Transverse colon (tissue), 4 donors: ENCODE measurements at regions not wholly inside any gene's neighbourhood (a gene's known extent, or its start where the extent isn't known, plus 50 kb on each side); places are given as distances from the start of the nearest gene placed in this dataset.

Experiments used
- DNase-seq: peaks from one replicate; pipeline ENCODE4 v3.0.0-alpha.2; 2019
- H3K27ac ChIP-seq, 4 donors: fragments of 200-600 bp; sonication (generic); 2 replicates each; pipeline ENCODE4 v1.5.1; 2016 to 2018; ENCODE audit warnings: inconsistent platforms in 4 of 4
- H3K27me3 ChIP-seq: fragments of 200-600 bp; sonication (generic); 2 replicates; pipeline ENCODE4 v1.5.1; 2017; ENCODE audit warnings: inconsistent platforms
- H3K36me3 ChIP-seq, 4 donors: fragments of 200-600 bp; sonication (generic); 2 replicates each; pipeline ENCODE4 v1.5.1; 2017 to 2019; ENCODE audit warnings: inconsistent platforms in 4 of 4
- H3K4me1 ChIP-seq, 4 donors: fragments of 200-600 bp; sonication (generic); 2 replicates each; pipeline ENCODE4 v1.5.1; 2017 to 2020; ENCODE audit warnings: inconsistent platforms in 4 of 4
- H3K4me3 ChIP-seq, 4 donors: fragments of 200-600 bp; sonication (generic); 1 replicate in 1 of 4; 2 replicates in 3 of 4; pipeline versions ENCODE4 v1.5.1 to v1.6.1; 2017 to 2019; ENCODE audit warnings: inconsistent platforms in 4 of 4
- H3K9me3 ChIP-seq, 2 donors: fragments of 200-600 bp; sonication (generic); 2 replicates each; pipeline ENCODE4 v1.5.1; 2017 to 2019; ENCODE audit warnings: inconsistent platforms in 2 of 2
- CTCF ChIP-seq, 5 experiments: fragments of 200-600 bp in 3 of 5; fragments of 450-650 bp in 2 of 5; sonication (generic) in 3 of 5; IDR thresholded peaks; 1 replicate in 2 of 5; 2 replicates in 3 of 5; pipeline ENCODE4 v1.5.1; 2016 to 2017; ENCODE audit warnings: antibody characterized with exemption in 5 of 5, inconsistent platforms in 3 of 5, mild to moderate bottlenecking in 2 of 5, moderate library complexity in 1 of 5
- EP300 ChIP-seq: sonication (generic); formaldehyde crosslinking; IDR thresholded peaks from one replicate; pipeline ENCODE4 v1.6.1; 2017; ENCODE audit warnings: antibody characterized with exemption, low read depth
- POLR2A ChIP-seq: fragments of 450-650 bp; IDR thresholded peaks from one replicate; pipeline ENCODE4 v1.6.1; 2016; ENCODE audit warnings: antibody characterized with exemption, mild to moderate bottlenecking, moderate library complexity
- POLR2AphosphoS5 ChIP-seq, 3 donors: sonication (generic); formaldehyde crosslinking; IDR thresholded peaks; one replicate each; pipeline ENCODE4 v1.6.1; 2016; ENCODE audit warnings: antibody characterized with exemption in 3 of 3
- WGBS, 2 donors: methylation state at CpG; one replicate each; pipeline ENCODE4 v1.1.5; 2018; ENCODE audit warnings: low coverage in 1 of 2; 5-methylcytosine and 5-hydroxymethylcytosine counted together
- in situ Hi-C, 4 donors: fragments of 200-750 bp; cut with MboI; loops; one replicate each; pipeline versions ENCODE4 v1.15.0 to v1.15.1; 2017; ENCODE audit warnings: low sequenced_read_pairs in 3 of 4, low pct_ligation_motif_present in 1 of 4, low pct_unique_long_range_greater_than_20kb in 1 of 4
- intact Hi-C: fragments of 100-400 bp; cut with DNase I; formaldehyde crosslinking; loops from one replicate; pipeline ENCODE4 v1.15.1; 2023; ENCODE audit warnings: low total_unique reads

- Histone ChIP-seq H3K4me1 (peaks cover 0 to 7% (median 5%) of the 10 kb centered on the region in 4 donors), H3K9me3 (no peaks in the 10 kb centered on the region), H3K36me3 (no peaks in the 10 kb centered on the region), H3K4me3 (no peak overlapping the region), H3K27me3 (no peaks in the 10 kb centered on the region), H3K27ac (peak overlapping the region in 1 of 4 donors; percentile 12)
- in situ Hi-C loops (loop anchor here in 1 of 4 donors (25.0 kb wide), 1 partner anchor 201 kb away; no protein-coding TSS in a partner anchor), intact Hi-C loops (no loop called here)
- no peak for DNase-seq
- TF ChIP-seq POLR2AphosphoS5 (IDR thresholded peaks at IDR 0.05) (no peak), CTCF (IDR thresholded peaks at IDR 0.05) (no peak), EP300 (no peak), POLR2A (no peak)
- 64 to 73% methylated on average over 3 to 8 of the region's 8 CpGs for WGBS, 2 donors
Measured at GRCh38 chr1:244212797-244213475, 161.9 kb downstream of the ZBTB18 start.

GRCh38 chr1:244214009-244214967 is 163.2 kb downstream of the ZBTB18 start:
- WGBS, 2 donors = 60 to 64% methylated on average over 1 to 17 of the region's 17 CpGs
- Histone ChIP-seq H3K4me3 (no peak overlapping the region), H3K36me3 (no peaks in the 10 kb centered on the region), H3K27ac (peak overlapping the region; percentile 25 to 50 (median 38)), H3K4me1 (peaks cover 0 to 7% (median 5%) of the 10 kb centered on the region in 4 donors), H3K9me3 (no peaks in the 10 kb centered on the region), H3K27me3 (no peaks in the 10 kb centered on the region)
- TF ChIP-seq EP300 (no peak), POLR2A (no peak), POLR2AphosphoS5 (IDR thresholded peaks at IDR 0.05) (peak; percentile 6 to 33 (median 22))
- intact Hi-C loops (no loop called here), in situ Hi-C loops (loop anchor here in 1 of 4 donors (25.0 kb wide), 1 partner anchor 202 kb away; no protein-coding TSS in a partner anchor)
- peak; percentile 10 for DNase-seq

- Histone ChIP-seq H3K4me1 (peaks cover 0 to 7% (median 5%) of the 10 kb centered on the region in 4 donors), H3K9me3 (no peaks in the 10 kb centered on the region), H3K36me3 (no peaks in the 10 kb centered on the region), H3K4me3 (no peak overlapping the region), H3K27me3 (no peaks in the 10 kb centered on the region), H3K27ac (no peak overlapping the region)
- TF ChIP-seq POLR2AphosphoS5 (IDR thresholded peaks at IDR 0.05) (no peak), CTCF (IDR thresholded peaks at IDR 0.05) (no peak)
- intact Hi-C loops (no loop called here), in situ Hi-C loops (loop anchor here in 1 of 4 donors (25.0 kb wide), 1 partner anchor 205 kb away; no protein-coding TSS in a partner anchor)
- no peak for DNase-seq
- WGBS, 2 donors = 93 to 100% methylated on average over 1 to 5 of the region's 5 CpGs
Measured at GRCh38 chr1:244216836-244217235, 165.8 kb downstream of the ZBTB18 start.

GRCh38 chr1:244217711-244218110 is 166.6 kb downstream of the ZBTB18 start:
- TF ChIP-seq CTCF (IDR thresholded peaks at IDR 0.05) (no peak), EP300 (no peak), POLR2A (no peak), POLR2AphosphoS5 (IDR thresholded peaks at IDR 0.05) (no peak)
- H3K36me3 ChIP-seq = no peaks in the 10 kb centered on the region
- in situ Hi-C loops (loop anchor here in 1 of 4 donors (25.0 kb wide), 1 partner anchor 205 kb away; no protein-coding TSS in a partner anchor), intact Hi-C loops (no loop called here)
- no peak overlapping the region for H3K27ac ChIP-seq
- H3K27me3 ChIP-seq = no peaks in the 10 kb centered on the region
- H3K4me1 ChIP-seq = peaks cover 0 to 7% (median 5%) of the 10 kb centered on the region in 4 donors
- 86 to 91% methylated on average over 2 of the region's 2 CpGs for WGBS, 2 donors
- no peak for DNase-seq
- no peaks in the 10 kb centered on the region for H3K9me3 ChIP-seq
- H3K4me3 ChIP-seq = no peak overlapping the region
